NCI-H524 (cell line): ENCODE measurements at regions not wholly inside any gene's neighbourhood (a gene's known extent, or its start where the extent isn't known, plus 50 kb on each side); places are given as distances from the start of the nearest gene placed in this dataset.
"Not testable (repeated sequence)": the region's sequence is repeated elsewhere in the genome, so short reads cannot be mapped to it uniquely, and the experiment has no call there.

Experiments
- DNase-seq, 2 experiments: peaks; one replicate each; lab custom pipeline; 2025; lab: John Stamatoyannopoulos, UW

- no peak for DNase-seq
Measured at GRCh38 chr10:113495553-113495952, 57.3 kb upstream of the HABP2 start.

- no peak for DNase-seq
Measured at GRCh38 chr10:113496111-113497109, 56.4 kb upstream of the HABP2 start.

GRCh38 chr10:113497198-113497597, 55.7 kb upstream of the HABP2 start:
- DNase-seq: no peak

- no peak for DNase-seq
Measured at GRCh38 chr10:113498997-113499396, 53.9 kb upstream of the HABP2 start.

GRCh38 chr10:113499806-113500205, 53.0 kb upstream of the HABP2 start:
- DNase-seq: no peak

- not testable (repeated sequence) for DNase-seq
Measured at GRCh38 chr10:113501031-113501430, 51.8 kb upstream of the HABP2 start.
